Gastroesophageal sphincter (tissue), 4 donors: ENCODE measurements at regions not wholly inside any gene's neighbourhood (a gene's known extent, or its start where the extent isn't known, plus 50 kb on each side); places are given as distances from the start of the nearest gene placed in this dataset.

Source experiments
- ATAC-seq: fragments of 150-250 bp; one replicate; pipeline ENCODE4 v1.9.1; 2016; ENCODE audit warnings: mild to moderate bottlenecking, moderate library complexity
- H3K27ac ChIP-seq, 4 donors: fragments of 200-600 bp; sonication (generic) in 3 of 4; 1 replicate in 3 of 4; 2 replicates in 1 of 4; pipeline ENCODE4 v1.5.1; 2016 to 2019
- H3K27me3 ChIP-seq: fragments of 200-600 bp; sonication (generic); one replicate; pipeline ENCODE4 v1.5.1; 2019
- H3K36me3 ChIP-seq, 2 donors: fragments of 200-600 bp; sonication (generic); one replicate each; pipeline ENCODE4 v1.5.1; 2019; ENCODE audit warnings: control low read depth in 1 of 2
- H3K4me1 ChIP-seq, 3 donors: fragments of 200-600 bp; sonication (generic); 1 replicate in 2 of 3; 2 replicates in 1 of 3; pipeline ENCODE4 v1.5.1; 2016 to 2019; ENCODE audit warnings: control low read depth in 2 of 3
- H3K4me3 ChIP-seq, 2 donors: fragments of 200-600 bp; sonication (generic); one replicate each; pipeline ENCODE4 v1.5.1; 2019; ENCODE audit warnings: mild to moderate bottlenecking in 1 of 2, moderate library complexity in 1 of 2
- H3K9me3 ChIP-seq, 3 donors: fragments of 200-600 bp; sonication (generic); one replicate each; pipeline ENCODE4 v1.5.1; 2017 to 2019; ENCODE audit warnings: control low read depth in 2 of 3
- EP300 ChIP-seq: sonication (generic); formaldehyde crosslinking; IDR thresholded peaks from one replicate; pipeline ENCODE4 v1.6.1; 2017; ENCODE audit warnings: antibody characterized with exemption, mild to moderate bottlenecking
- POLR2A ChIP-seq, 2 donors: fragments of 450-650 bp; IDR thresholded peaks; one replicate each; pipeline ENCODE4 v1.6.1; 2017; ENCODE audit warnings: antibody characterized with exemption in 2 of 2, mild to moderate bottlenecking in 2 of 2, moderate library complexity in 1 of 2
- POLR2AphosphoS5 ChIP-seq: sonication (generic); formaldehyde crosslinking; IDR thresholded peaks from one replicate; pipeline ENCODE4 v1.6.1; 2017; ENCODE audit warnings: antibody characterized with exemption
- WGBS, 2 donors: methylation state at CpG; one replicate each; pipeline ENCODE4 v1.1.5; 2018; ENCODE audit warnings: low coverage in 1 of 2; 5-methylcytosine and 5-hydroxymethylcytosine counted together
- TF ChIP-seq, protein P1 (sequence below), 4 experiments: fragments of 200-600 bp in 2 of 4; fragments of 450-650 bp in 2 of 4; sonication (generic) in 1 of 4; IDR thresholded peaks; one replicate each; pipeline ENCODE4 v1.5.1; 2017 to 2019; ENCODE audit warnings: antibody characterized with exemption in 4 of 4, mild to moderate bottlenecking in 2 of 4, moderate library complexity in 2 of 4

GRCh38 chr1:14246471-14246870 lies 352.0 kb upstream of the KAZN start:
- ATAC-seq = no peak
- Histone ChIP-seq H3K36me3 (no peaks in the 10 kb centered on the region), H3K4me1 (no peaks in the 10 kb centered on the region), H3K4me3 (no peak overlapping the region), H3K27me3 (no peaks in the 10 kb centered on the region), H3K9me3 (peaks cover 0 to 6% (median 0%) of the 10 kb centered on the region in 3 donors), H3K27ac (no peak overlapping the region)
- WGBS, 2 donors = 71 to 74% methylated on average over 5 of the region's 5 CpGs
- TF ChIP-seq POLR2A (IDR thresholded peaks at IDR 0.05) (no peak), EP300 (no peak), POLR2AphosphoS5 (no peak)
- TF ChIP-seq, protein P1, sequence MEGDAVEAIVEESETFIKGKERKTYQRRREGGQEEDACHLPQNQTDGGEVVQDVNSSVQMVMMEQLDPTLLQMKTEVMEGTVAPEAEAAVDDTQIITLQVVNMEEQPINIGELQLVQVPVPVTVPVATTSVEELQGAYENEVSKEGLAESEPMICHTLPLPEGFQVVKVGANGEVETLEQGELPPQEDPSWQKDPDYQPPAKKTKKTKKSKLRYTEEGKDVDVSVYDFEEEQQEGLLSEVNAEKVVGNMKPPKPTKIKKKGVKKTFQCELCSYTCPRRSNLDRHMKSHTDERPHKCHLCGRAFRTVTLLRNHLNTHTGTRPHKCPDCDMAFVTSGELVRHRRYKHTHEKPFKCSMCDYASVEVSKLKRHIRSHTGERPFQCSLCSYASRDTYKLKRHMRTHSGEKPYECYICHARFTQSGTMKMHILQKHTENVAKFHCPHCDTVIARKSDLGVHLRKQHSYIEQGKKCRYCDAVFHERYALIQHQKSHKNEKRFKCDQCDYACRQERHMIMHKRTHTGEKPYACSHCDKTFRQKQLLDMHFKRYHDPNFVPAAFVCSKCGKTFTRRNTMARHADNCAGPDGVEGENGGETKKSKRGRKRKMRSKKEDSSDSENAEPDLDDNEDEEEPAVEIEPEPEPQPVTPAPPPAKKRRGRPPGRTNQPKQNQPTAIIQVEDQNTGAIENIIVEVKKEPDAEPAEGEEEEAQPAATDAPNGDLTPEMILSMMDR (IDR thresholded peaks at IDR 0.05) = no peak

DNA sequence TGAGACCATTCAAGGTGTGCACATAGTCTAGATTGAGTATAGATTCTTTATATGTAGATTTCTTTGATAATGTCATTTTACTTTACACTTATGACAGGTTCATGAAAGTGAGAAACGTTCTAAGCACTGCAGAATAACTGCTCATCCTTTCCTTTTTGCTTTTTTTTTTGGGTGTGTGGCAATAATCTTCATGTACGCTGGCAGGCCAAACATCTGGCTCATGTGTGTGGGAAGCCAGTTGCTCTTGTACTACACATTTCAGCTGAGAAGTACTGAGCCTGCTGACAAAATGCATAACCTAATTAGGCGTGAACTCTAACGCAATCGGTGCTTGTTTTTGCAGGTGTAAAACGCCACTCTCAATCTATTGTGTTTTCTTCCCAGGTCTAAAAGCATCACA lies 350.8 kb upstream of the KAZN start:
- H3K4me1 ChIP-seq = no peaks in the 10 kb centered on the region
- no peaks in the 10 kb centered on the region for H3K27me3 ChIP-seq
- 69 to 76% methylated on average over 6 of the region's 6 CpGs for WGBS, 2 donors
- H3K9me3 ChIP-seq = peaks cover 0 to 6% (median 0%) of the 10 kb centered on the region in 3 donors
- no peak for TF ChIP-seq POLR2A (IDR thresholded peaks at IDR 0.05)
- TF ChIP-seq, protein P1 (IDR thresholded peaks at IDR 0.05) = no peak
- TF ChIP-seq POLR2AphosphoS5 = no peak
- no peak for TF ChIP-seq EP300
- ATAC-seq = no peak
- H3K27ac ChIP-seq = no peak overlapping the region
- H3K36me3 ChIP-seq = no peaks in the 10 kb centered on the region
- H3K4me3 ChIP-seq = no peak overlapping the region

DNA sequence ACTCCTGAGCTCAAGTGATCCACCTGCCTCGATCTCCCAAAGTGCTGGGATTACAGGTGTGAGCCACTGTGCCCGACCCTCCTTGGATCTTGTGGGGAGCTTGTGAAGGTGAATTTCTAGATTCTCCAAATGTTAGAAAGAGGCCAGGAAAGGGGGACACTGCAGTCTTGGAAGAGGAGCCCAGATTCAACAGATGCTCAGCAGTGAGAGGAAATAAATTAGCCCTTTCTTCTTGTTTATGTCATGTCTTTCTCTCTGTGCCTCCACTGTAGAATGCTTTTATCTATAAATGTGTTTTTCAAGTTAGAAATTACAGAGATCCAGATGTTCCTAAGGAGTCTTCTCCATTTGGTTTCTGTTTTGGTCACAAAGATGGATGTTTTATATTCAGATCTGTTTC lies 346.6 kb upstream of the KAZN start:
- 76% methylated on average over 2 of the region's 2 CpGs; no CpG with 5 or more reads in 1 of the 2 donors for WGBS, 2 donors
- ATAC-seq = no peak

DNA sequence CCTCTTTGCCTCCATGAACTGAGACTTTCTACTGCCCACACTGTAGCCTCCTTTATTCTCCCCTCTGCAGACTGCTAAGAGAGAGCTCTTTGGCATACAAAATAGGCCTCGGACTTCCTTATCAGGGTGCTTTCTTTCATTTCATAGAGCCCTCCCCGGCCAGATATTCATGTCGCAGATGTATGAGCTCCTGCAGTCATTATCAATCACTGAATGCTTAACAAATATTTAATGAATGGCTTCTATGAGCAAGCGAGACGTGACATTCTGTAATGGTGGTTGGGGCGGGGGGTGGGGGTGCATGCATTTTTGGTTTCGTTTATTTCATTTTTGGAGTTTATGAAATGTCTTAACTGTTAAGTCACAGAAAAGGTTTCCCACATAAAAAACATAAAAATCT lies 344.8 kb upstream of the KAZN start:
- Histone ChIP-seq H3K36me3 (no peaks in the 10 kb centered on the region), H3K4me1 (no peaks in the 10 kb centered on the region), H3K9me3 (peaks cover 0 to 5% (median 0%) of the 10 kb centered on the region in 3 donors), H3K27me3 (no peaks in the 10 kb centered on the region), H3K27ac (peak overlapping the region in 2 of 4 donors; percentile 9 to 23), H3K4me3 (no peak overlapping the region)
- TF ChIP-seq, protein P1 (IDR thresholded peaks at IDR 0.05) = no peak
- TF ChIP-seq EP300 = no peak
- no peak for TF ChIP-seq POLR2AphosphoS5
- ATAC-seq = no peak
- 72 to 76% methylated on average over 6 to 7 of the region's 7 CpGs for WGBS, 2 donors

More for the DNA sequence above, 346.6 kb upstream of the KAZN start:
- Histone ChIP-seq H3K27ac (peak overlapping the region in 1 of 4 donors; percentile 31), H3K27me3 (no peaks in the 10 kb centered on the region), H3K4me3 (no peak overlapping the region), H3K9me3 (peaks cover 0 to 6% (median 0%) of the 10 kb centered on the region in 3 donors), H3K4me1 (no peaks in the 10 kb centered on the region), H3K36me3 (no peaks in the 10 kb centered on the region)
- no peak for TF ChIP-seq POLR2AphosphoS5
- TF ChIP-seq EP300 = no peak
- no peak for TF ChIP-seq POLR2A (IDR thresholded peaks at IDR 0.05)
- TF ChIP-seq, protein P1 (IDR thresholded peaks at IDR 0.05) = no peak

DNA sequence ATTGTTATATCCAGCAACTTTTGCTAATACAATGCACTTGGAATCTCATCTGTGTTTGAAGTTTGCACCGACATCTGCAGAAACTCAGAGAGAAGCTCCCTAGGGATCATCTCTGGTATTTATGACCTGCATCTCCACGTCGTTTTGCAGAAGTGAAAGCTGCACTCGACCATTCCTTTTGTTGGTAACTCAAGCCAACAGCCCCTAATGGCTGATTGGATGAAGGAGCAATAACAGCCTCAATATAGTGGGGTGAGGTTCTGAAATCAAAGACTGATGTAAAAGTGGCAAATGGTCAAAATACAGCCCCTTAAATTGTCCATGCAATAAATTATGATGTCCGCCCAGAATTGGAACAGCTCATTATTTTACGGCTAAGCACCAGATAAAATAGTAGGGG lies 344.2 kb upstream of the KAZN start:
- H3K27me3 ChIP-seq = no peaks in the 10 kb centered on the region
- H3K4me1 ChIP-seq = no peaks in the 10 kb centered on the region
- no peak for ATAC-seq
- TF ChIP-seq POLR2A (IDR thresholded peaks at IDR 0.05) = no peak
- TF ChIP-seq, protein P1 (IDR thresholded peaks at IDR 0.05) = no peak
- TF ChIP-seq POLR2AphosphoS5 = no peak
- no peak for TF ChIP-seq EP300
- H3K27ac ChIP-seq = peak overlapping the region in 1 of 4 donors; percentile 52
- no peak overlapping the region for H3K4me3 ChIP-seq
- no peaks in the 10 kb centered on the region for H3K36me3 ChIP-seq
- WGBS, 2 donors = 35 to 44% methylated on average over 6 of the region's 6 CpGs
- H3K9me3 ChIP-seq = no peaks in the 10 kb centered on the region
